NOMO-1 (cell line): ENCODE measurements at regions not wholly inside any gene's neighbourhood (a gene's known extent, or its start where the extent isn't known, plus 50 kb on each side); places are given as distances from the start of the nearest gene placed in this dataset.

Experiments used
- DNase-seq, 2 experiments: peaks; one replicate each; lab custom pipeline; 2025; ENCODE audit not compliant: unreplicated experiment in 2 of 2; lab: John Stamatoyannopoulos, UW

GRCh38 chr13:44312834-44313551 lies 60.6 kb upstream of the SERP2 start:
- peak; percentile 8 to 66 for DNase-seq

- peak in 1 of 2 experiments; percentile 28 for DNase-seq
These were observed 60.0 kb upstream of the SERP2 start for GRCh38 chr13:44313674-44314073.

- DNase-seq, result peak; percentile 11 to 54
These were observed 59.5 kb upstream of the SERP2 start for GRCh38 chr13:44314160-44314559.

DNA sequence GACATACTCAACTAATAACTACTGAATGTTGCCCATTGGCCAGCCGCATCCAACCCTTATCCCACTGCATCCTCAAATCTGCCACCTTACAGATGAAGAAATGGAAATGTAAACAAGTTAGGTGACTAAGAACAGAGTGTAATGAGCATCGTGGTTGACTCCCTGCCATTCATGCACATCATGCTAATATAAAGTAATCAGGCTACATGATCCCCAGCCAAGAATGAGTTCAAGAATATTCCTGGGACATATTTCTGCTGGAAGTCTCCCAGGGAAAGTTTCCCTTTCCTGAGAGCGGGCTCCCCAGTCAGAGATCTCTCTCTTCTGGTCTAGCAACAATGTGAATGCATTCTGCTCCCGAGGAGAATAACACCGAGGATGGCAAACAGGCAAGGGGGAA lies 55.9 kb upstream of the SERP2 start:
- DNase-seq, result no peak

GRCh38 chr13:44318161-44318560 lies 55.5 kb upstream of the SERP2 start:
- DNase-seq, result no peak

GRCh38 chr13:44320611-44321010 lies 53.0 kb upstream of the SERP2 start:
- no peak for DNase-seq

DNA sequence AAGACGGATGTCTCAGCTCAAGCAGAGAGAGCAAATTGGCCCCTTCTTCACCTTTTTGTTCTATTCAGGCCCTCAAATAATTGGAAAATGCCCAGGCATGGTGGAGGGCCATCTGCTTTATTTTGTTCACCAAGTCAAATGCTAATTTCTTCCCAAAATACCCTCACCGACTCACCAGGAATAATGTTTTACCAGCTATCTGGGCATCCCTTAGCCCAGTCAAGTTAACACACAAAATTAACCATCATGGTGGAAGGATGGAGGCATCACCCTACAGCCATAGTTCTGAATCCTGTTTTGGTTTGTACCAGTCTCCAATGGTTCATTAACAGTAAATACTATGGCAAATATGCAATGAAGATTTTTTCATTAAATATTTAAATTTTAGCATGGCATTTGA lies 51.7 kb upstream of the SERP2 start:
- no peak for DNase-seq

GRCh38 chr13:44322928-44323327 lies 50.7 kb upstream of the SERP2 start:
- no peak for DNase-seq

GRCh38 chr13:44323754-44324153 lies 49.9 kb upstream of the SERP2 start:
- no peak for DNase-seq
